GM21619 (cell line): ENCODE measurements at regions not wholly inside any gene's neighbourhood (a gene's known extent, or its start where the extent isn't known, plus 50 kb on each side); places are given as distances from the start of the nearest gene placed in this dataset.

Source experiments
- ATAC-seq: cut with Tn5 transposase; IDR thresholded peaks from one replicate; pipeline ENCODE4 v1.9.1; 2021; ENCODE audit not compliant: unreplicated experiment

GRCh38 chr13:63691474-63691873 is 2275.8 kb upstream of the PCDH20 start:
- no peak for ATAC-seq

- ATAC-seq, result no peak
Measured at GRCh38 chr13:63690672-63691071, 2275.0 kb upstream of the PCDH20 start.

- ATAC-seq, result no peak
Measured at GRCh38 chr13:63684822-63685221, 2269.2 kb upstream of the PCDH20 start.

- no peak for ATAC-seq
Measured at GRCh38 chr13:63680704-63681103, 2265.1 kb upstream of the PCDH20 start.

GRCh38 chr13:63671296-63671695 is 2255.6 kb upstream of the PCDH20 start:
- no peak for ATAC-seq

- no peak for ATAC-seq
Measured at GRCh38 chr13:63651394-63651793, 2235.7 kb upstream of the PCDH20 start.

GRCh38 chr13:63643543-63643942 is 2227.9 kb upstream of the PCDH20 start:
- ATAC-seq, result no peak

- ATAC-seq, result peak; percentile 65
Measured at GRCh38 chr13:63636316-63636993, 2220.8 kb upstream of the PCDH20 start.

- ATAC-seq, result no peak
Measured at GRCh38 chr13:63632321-63632720, 2216.7 kb upstream of the PCDH20 start.

- no peak for ATAC-seq
Measured at GRCh38 chr13:63631006-63631405, 2215.4 kb upstream of the PCDH20 start.

GRCh38 chr13:63629591-63629990 is 2213.9 kb upstream of the PCDH20 start:
- no peak for ATAC-seq

GRCh38 chr13:63628310-63628709 is 2212.7 kb upstream of the PCDH20 start:
- no peak for ATAC-seq

GRCh38 chr13:63625869-63626268 is 2210.2 kb upstream of the PCDH20 start:
- no peak for ATAC-seq

- no peak for ATAC-seq
Measured at GRCh38 chr13:63614874-63615612, 2199.4 kb upstream of the PCDH20 start.

GRCh38 chr13:63607153-63607552 is 2191.5 kb upstream of the PCDH20 start:
- ATAC-seq, result no peak

GRCh38 chr13:63605962-63606361 is 2190.3 kb upstream of the PCDH20 start:
- no peak for ATAC-seq

- ATAC-seq, result no peak
Measured at GRCh38 chr13:63605403-63605802, 2189.8 kb upstream of the PCDH20 start.

GRCh38 chr13:63595811-63596210 is 2180.2 kb upstream of the PCDH20 start:
- no peak for ATAC-seq

GRCh38 chr13:63586467-63586866 is 2170.8 kb upstream of the PCDH20 start:
- no peak for ATAC-seq

- ATAC-seq, result no peak
Measured at GRCh38 chr13:63578796-63579195, 2163.1 kb upstream of the PCDH20 start.

GRCh38 chr13:63567031-63567430 is 2151.4 kb upstream of the PCDH20 start:
- ATAC-seq, result no peak

- no peak for ATAC-seq
Measured at GRCh38 chr13:63554157-63554556, 2138.5 kb upstream of the PCDH20 start.

- no peak for ATAC-seq
Measured at GRCh38 chr13:63551731-63552130, 2136.1 kb upstream of the PCDH20 start.
